Astrocyte of the spinal cord (primary cell): ENCODE measurements at regions not wholly inside any gene's neighbourhood (a gene's known extent, or its start where the extent isn't known, plus 50 kb on each side); places are given as distances from the start of the nearest gene placed in this dataset.

ENCODE experiments used
- DNase-seq: peaks from one replicate; pipeline ENCODE4 v3.0.0; 2011; ENCODE audit warnings: low read depth, low spot score
- H3K4me3 ChIP-seq: 2 replicates; pipeline ENCODE4 v1.5.1; 2011; ENCODE audit warnings: low read depth, mild to moderate bottlenecking, low read length, moderate library complexity
- CTCF ChIP-seq: IDR thresholded peaks from 2 replicates; pipeline ENCODE4 v1.5.1; 2012; ENCODE audit warnings: low read depth, mild to moderate bottlenecking, low read length, inconsistent platforms
- in situ Hi-C: cut with HindIII; loops from 2 replicates; pipeline ENCODE4 v1.10.0; 2017; ENCODE audit warnings: low sequenced_read_pairs

DNA sequence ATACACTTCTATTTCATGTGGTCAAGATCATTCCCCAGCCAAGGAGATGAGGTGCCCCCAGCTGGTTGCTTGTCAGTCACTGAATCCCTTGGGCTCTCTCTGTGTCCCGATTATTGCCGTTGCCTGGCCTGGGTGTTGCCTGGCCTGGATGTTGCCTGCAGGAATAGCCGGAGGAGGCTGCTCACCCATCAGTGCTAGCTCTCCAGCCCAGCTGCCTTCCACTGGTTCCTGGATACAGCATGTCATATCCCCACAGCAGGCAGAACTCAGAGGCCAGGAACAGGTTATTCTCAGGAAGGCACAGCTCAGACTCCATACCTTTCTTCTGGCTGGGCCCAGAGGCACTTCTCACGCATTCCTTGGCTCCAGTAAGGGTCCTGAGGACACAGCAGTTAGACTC is 542.1 kb upstream of the MGMT start:
- H3K4me3 ChIP-seq = no peak overlapping the region
- in situ Hi-C loops = no loop called here
- DNase-seq = no peak
- no peak for TF ChIP-seq CTCF

GRCh38 chr10:128926711-128927110 is 540.3 kb upstream of the MGMT start:
- in situ Hi-C loops = no loop called here
- TF ChIP-seq CTCF = no peak
- H3K4me3 ChIP-seq = no peak overlapping the region
- no peak for DNase-seq

- no peak for TF ChIP-seq CTCF
These were observed 539.4 kb upstream of the MGMT start for GRCh38 chr10:128927497-128928161.

GRCh38 chr10:128928231-128928836 is 538.7 kb upstream of the MGMT start:
- no peak for TF ChIP-seq CTCF
- no peak for DNase-seq
- H3K4me3 ChIP-seq = no peak overlapping the region
- in situ Hi-C loops = no loop called here

More at GRCh38 chr10:128927497-128928161, 539.4 kb upstream of the MGMT start:
- DNase-seq = no peak
- in situ Hi-C loops = no loop called here
- no peak overlapping the region for H3K4me3 ChIP-seq

- no peak overlapping the region for H3K4me3 ChIP-seq
- no peak for DNase-seq
- TF ChIP-seq CTCF = no peak
- in situ Hi-C loops = no loop called here
These were observed 537.9 kb upstream of the MGMT start for GRCh38 chr10:128929131-128929530.

DNA sequence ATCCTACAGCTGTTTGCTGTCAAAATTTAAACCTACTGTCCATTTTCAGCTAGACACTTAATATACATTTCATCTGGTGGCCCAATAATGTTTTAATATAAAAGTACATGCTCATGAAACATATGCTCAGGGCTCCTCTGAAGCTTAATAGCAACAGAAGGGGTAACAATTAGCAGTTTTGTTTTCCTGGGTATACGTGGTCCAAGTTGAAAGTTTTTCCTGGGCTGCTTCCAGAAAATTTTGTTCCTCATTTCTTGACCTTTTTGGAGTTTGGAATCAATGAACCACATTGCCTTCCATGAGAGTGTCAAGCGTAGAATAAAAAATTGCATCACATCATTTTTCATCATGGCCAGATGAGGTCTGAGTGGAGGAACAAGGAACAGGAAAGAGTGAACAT is 537.3 kb upstream of the MGMT start:
- no peak for TF ChIP-seq CTCF
- in situ Hi-C loops = no loop called here
- H3K4me3 ChIP-seq = no peak overlapping the region
- no peak for DNase-seq
